Fibroblast of mammary gland (primary cell): ENCODE measurements at regions not wholly inside any gene's neighbourhood (a gene's known extent, or its start where the extent isn't known, plus 50 kb on each side); places are given as distances from the start of the nearest gene placed in this dataset.

Source experiments
- DNase-seq: peaks from one replicate; pipeline ENCODE4 v3.0.0-alpha.2; 2010; ENCODE audit warnings: low read depth
- H3K4me3 ChIP-seq: 2 replicates; pipeline ENCODE4 v1.5.1; 2011; ENCODE audit warnings: low read depth, mild to moderate bottlenecking, low read length, moderate library complexity; ENCODE audit not compliant: control insufficient read depth
- CTCF ChIP-seq: conservative IDR thresholded peaks from 2 replicates; pipeline ENCODE4 v1.5.1; 2011; ENCODE audit warnings: low read depth, low read length, inconsistent platforms; ENCODE audit not compliant: control insufficient read depth, insufficient read depth

DNA sequence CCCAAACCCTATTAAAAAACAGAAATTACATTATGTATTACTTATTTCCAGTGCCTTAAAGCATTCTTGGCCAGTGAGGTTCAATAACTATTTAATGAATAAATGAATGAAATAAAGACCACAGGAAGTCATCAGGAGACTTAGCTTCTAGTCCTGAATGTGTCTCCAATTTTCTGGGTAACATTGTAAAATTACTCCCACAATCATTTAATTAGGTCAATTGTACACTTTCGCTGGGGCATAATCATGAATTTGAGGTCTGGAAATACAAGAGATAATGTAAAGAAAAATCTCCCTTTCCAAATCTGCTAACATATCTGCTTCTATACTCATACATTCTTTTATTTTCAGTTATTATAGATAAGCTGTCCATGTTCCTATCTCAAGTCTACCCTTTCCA, 199.2 kb downstream of the TLR4 start:
- TF ChIP-seq CTCF, result no peak
- no peak overlapping the region for H3K4me3 ChIP-seq

GRCh38 chr9:117906763-117907162, 202.6 kb downstream of the TLR4 start:
- DNase-seq, result no peak
- H3K4me3 ChIP-seq, result no peak overlapping the region
- no peak for TF ChIP-seq CTCF

More for the DNA sequence above, 199.2 kb downstream of the TLR4 start:
- DNase-seq, result no peak

GRCh38 chr9:117907420-117907819, 203.2 kb downstream of the TLR4 start:
- no peak for TF ChIP-seq CTCF
- no peak for DNase-seq
- no peak overlapping the region for H3K4me3 ChIP-seq

DNA sequence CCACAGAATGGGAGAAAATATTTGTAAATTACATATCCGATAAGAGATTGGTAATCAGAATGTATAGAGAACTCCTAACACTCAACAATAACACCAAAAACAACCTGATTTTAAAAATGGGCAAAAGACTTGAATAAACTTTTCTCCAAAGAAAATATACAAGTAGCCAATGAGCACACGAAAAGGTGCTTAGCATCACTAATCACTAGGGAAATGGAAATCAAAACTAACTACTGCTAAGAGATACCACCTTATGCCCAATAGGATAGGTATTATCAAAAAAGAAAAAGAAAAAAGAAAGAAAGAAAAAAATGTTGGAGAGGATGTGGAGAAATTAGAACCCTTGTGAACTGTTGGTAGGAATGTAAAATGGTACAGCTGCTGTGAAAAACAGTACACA, 212.1 kb downstream of the TLR4 start:
- DNase-seq, result no peak
- no peak overlapping the region for H3K4me3 ChIP-seq
- no peak for TF ChIP-seq CTCF

DNA sequence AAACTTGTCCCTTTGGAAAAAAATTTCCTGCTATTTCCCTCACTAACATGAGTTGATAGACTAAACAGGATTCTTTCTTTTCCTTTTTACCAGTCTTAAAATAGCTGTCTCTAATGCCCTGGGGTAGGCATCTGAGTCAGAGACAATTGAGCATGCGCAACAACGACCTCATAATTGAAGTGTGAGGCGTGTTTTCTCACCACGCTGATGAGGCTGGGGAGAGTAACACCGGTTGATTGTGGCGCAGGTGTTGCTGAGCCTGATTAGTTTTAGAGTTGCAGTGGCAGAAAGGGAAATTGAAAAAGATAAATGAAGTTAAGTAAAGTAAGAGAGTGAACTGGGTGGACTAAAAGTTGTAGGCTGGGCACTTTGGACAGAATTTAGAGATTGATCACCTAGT, 213.7 kb downstream of the TLR4 start:
- DNase-seq, result no peak
- no peak overlapping the region for H3K4me3 ChIP-seq

DNA sequence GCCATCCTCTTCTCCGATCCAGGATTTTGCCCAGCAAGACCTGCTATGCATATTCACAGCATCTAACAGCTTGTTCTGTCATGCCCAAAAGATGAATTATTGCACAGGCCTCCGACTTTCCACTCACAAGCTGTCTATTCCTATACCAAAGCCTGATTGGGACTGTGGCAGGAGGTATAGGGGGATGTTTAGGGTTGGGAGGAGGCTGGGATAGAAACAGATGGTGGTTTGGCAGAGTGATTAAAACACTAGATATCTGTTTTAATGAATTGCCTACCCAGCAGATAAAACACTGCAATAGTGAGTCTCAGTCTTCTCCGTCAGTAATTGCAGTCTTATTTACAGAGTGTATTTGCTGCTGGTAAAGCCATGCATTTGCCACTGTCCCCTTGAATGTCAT, 215.3 kb downstream of the TLR4 start:
- no peak overlapping the region for H3K4me3 ChIP-seq
- DNase-seq, result no peak
- no peak for TF ChIP-seq CTCF

More for the DNA sequence above, 213.7 kb downstream of the TLR4 start:
- no peak for TF ChIP-seq CTCF

DNA sequence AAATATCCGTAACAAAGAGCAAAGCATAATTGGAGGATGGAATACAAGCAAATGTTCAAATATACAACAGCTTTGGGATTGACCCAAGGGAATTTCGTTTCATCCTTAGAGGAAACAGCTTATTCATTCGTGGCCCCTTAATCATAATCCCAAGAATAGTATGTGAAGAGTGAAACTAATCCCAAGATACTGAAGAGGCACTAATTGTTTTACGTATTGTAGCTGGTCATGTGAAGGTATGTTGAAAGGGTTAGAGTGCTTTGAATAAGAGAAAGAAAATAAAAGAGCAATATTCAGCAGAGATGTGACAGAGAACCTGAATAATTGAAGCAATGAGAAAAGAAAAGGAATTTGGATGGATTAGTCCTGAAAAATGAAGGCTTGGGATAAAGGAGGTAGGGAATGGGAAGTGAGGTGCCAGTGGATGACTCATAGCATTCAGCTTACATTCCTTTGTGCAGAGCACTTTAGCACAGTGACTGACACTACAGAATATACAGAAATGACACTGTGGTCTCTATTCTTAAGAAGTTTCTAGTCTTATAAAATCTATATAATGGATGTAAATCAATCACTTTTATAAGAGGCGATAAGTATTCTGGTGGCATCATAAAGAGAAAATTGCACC, 221.9 kb downstream of the TLR4 start:
- no peak for TF ChIP-seq CTCF
- no peak for DNase-seq
- no peak overlapping the region for H3K4me3 ChIP-seq
